ENCODE measurements at regions not wholly inside any gene's neighbourhood (a gene's known extent, or its start where the extent isn't known, plus 50 kb on each side); places are given as distances from the start of the nearest gene placed in this dataset.
"Not testable (repeated sequence)": the region's sequence is repeated elsewhere in the genome, so short reads cannot be mapped to it uniquely, and the experiment has no call there.

- peaks cover 0 to 3% of the 10 kb centered on the region in 2 donors for H3K9me3 Mint-ChIP-seq
- no peak overlapping the region for H3K27ac Mint-ChIP-seq
- DNase-seq (ENCODE audit: low spot score in 2 of 2) (peak in 1 of 2 donors; percentile 73), ATAC-seq (peak; percentile 79 to 82)
- no peaks in the 10 kb centered on the region for H3K36me3 Mint-ChIP-seq
These were observed 73.6 kb upstream of the PAM start for GRCh38 chr5:102681403-102681983.

- ATAC-seq (no peak), DNase-seq (ENCODE audit: low spot score in 2 of 2) (no peak)
- Mint-ChIP-seq H3K9me3 (peaks cover 0 to 4% of the 10 kb centered on the region in 2 donors), H3K27ac (no peak overlapping the region), H3K36me3 (no peaks in the 10 kb centered on the region)
These were observed 72.9 kb upstream of the PAM start for GRCh38 chr5:102682101-102682647.

- not testable (repeated sequence) for DNase-seq (ENCODE audit: low spot score in 2 of 2); H3K9me3 Mint-ChIP-seq; H3K27ac Mint-ChIP-seq; ATAC-seq
- peaks cover 7 to 13% of the 10 kb centered on the region in 2 donors for H3K36me3 Mint-ChIP-seq
These were observed 67.0 kb upstream of the PAM start for GRCh38 chr5:102688076-102688475.

- not testable (repeated sequence) for DNase-seq (ENCODE audit: low spot score in 2 of 2); H3K27ac Mint-ChIP-seq; ATAC-seq; H3K9me3 Mint-ChIP-seq
- peaks cover 7 to 13% of the 10 kb centered on the region in 2 donors for H3K36me3 Mint-ChIP-seq
These were observed 66.3 kb upstream of the PAM start for GRCh38 chr5:102688581-102689342.

- peaks cover 4 to 10% of the 10 kb centered on the region in 2 donors for H3K9me3 Mint-ChIP-seq
- H3K36me3 Mint-ChIP-seq = peaks cover 7 to 13% of the 10 kb centered on the region in 2 donors
- ATAC-seq (no peak), DNase-seq (ENCODE audit: low spot score in 2 of 2) (no peak)
- no peak overlapping the region for H3K27ac Mint-ChIP-seq
These were observed 64.2 kb upstream of the PAM start for GRCh38 chr5:102690910-102691309.

- DNase-seq (ENCODE audit: low spot score in 2 of 2) = no peak
- ATAC-seq = no peak
- peaks cover 4 to 8% of the 10 kb centered on the region in 2 donors for H3K9me3 Mint-ChIP-seq
- H3K36me3 Mint-ChIP-seq = peaks cover 7 to 13% of the 10 kb centered on the region in 2 donors
- H3K27ac Mint-ChIP-seq = no peak overlapping the region
These were observed 63.7 kb upstream of the PAM start for GRCh38 chr5:102691434-102691833.

GRCh38 chr5:102700120-102700831, 54.8 kb upstream of the PAM start:
- H3K36me3 Mint-ChIP-seq = no peaks in the 10 kb centered on the region
- DNase-seq (ENCODE audit: low spot score in 2 of 2) (no peak), ATAC-seq (no peak)
- H3K27ac Mint-ChIP-seq = no peak overlapping the region
- H3K9me3 Mint-ChIP-seq = no peaks in the 10 kb centered on the region

GRCh38 chr5:102700916-102701315, 54.2 kb upstream of the PAM start:
- no peaks in the 10 kb centered on the region for H3K9me3 Mint-ChIP-seq
- H3K27ac Mint-ChIP-seq = no peak overlapping the region
- DNase-seq (ENCODE audit: low spot score in 2 of 2) (no peak), ATAC-seq (no peak)
- H3K36me3 Mint-ChIP-seq = no peaks in the 10 kb centered on the region

GRCh38 chr5:102701748-102702147, 53.4 kb upstream of the PAM start:
- DNase-seq (ENCODE audit: low spot score in 2 of 2) = no peak
- H3K36me3 Mint-ChIP-seq = no peaks in the 10 kb centered on the region
- H3K9me3 Mint-ChIP-seq = no peaks in the 10 kb centered on the region
- no peak for ATAC-seq
- no peak overlapping the region for H3K27ac Mint-ChIP-seq
